ENCODE measurements at regions not wholly inside any gene's neighbourhood (a gene's known extent, or its start where the extent isn't known, plus 50 kb on each side); places are given as distances from the start of the nearest gene placed in this dataset.
A peak's percentile ranks its signal among the peaks of the same experiment; 100 is the strongest.

DNA sequence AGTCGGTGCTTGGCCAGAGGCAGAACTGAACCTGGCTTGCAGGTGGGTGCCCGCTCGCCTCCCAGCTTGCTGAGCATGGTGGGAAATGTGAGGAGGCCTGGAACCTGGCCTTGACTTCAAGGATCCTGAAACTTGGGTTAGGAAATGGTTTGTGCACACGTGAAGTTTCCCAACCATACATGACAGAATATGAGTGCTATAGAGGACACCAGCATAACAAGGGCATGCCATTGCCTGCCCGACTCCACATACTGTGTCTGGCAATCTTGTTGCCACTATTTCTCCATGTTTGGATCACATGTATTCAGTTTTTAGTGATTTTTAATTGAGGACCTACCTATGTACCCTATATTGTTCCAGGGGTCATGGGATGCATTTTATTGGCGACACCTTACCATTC is 177.6 kb upstream of the ANKRD55 start:
- no peak overlapping the region for H3K27ac ChIP-seq
- 94 to 96% (median 94%) methylated on average over 6 of the region's 6 CpGs for WGBS, 3 donors
- no peaks in the 10 kb centered on the region for H3K36me3 ChIP-seq (ENCODE audit: insufficient read depth in 1 of 2, low read depth in 1 of 2)
- no peak overlapping the region for H3K4me3 ChIP-seq
- DNase-seq (no peak), ATAC-seq (no peak)
- H3K9me3 ChIP-seq: no peaks in the 10 kb centered on the region
- no peaks in the 10 kb centered on the region for H3K27me3 ChIP-seq (ENCODE audit: insufficient read depth in 3 of 3, low read length in 2 of 3)
- intact Hi-C loops (cut with DNase I): no loop called here
- TF ChIP-seq, protein P1, sequence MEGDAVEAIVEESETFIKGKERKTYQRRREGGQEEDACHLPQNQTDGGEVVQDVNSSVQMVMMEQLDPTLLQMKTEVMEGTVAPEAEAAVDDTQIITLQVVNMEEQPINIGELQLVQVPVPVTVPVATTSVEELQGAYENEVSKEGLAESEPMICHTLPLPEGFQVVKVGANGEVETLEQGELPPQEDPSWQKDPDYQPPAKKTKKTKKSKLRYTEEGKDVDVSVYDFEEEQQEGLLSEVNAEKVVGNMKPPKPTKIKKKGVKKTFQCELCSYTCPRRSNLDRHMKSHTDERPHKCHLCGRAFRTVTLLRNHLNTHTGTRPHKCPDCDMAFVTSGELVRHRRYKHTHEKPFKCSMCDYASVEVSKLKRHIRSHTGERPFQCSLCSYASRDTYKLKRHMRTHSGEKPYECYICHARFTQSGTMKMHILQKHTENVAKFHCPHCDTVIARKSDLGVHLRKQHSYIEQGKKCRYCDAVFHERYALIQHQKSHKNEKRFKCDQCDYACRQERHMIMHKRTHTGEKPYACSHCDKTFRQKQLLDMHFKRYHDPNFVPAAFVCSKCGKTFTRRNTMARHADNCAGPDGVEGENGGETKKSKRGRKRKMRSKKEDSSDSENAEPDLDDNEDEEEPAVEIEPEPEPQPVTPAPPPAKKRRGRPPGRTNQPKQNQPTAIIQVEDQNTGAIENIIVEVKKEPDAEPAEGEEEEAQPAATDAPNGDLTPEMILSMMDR (IDR thresholded peaks at IDR 0.05): no peak
- no peaks in the 10 kb centered on the region for H3K4me1 ChIP-seq

DNA sequence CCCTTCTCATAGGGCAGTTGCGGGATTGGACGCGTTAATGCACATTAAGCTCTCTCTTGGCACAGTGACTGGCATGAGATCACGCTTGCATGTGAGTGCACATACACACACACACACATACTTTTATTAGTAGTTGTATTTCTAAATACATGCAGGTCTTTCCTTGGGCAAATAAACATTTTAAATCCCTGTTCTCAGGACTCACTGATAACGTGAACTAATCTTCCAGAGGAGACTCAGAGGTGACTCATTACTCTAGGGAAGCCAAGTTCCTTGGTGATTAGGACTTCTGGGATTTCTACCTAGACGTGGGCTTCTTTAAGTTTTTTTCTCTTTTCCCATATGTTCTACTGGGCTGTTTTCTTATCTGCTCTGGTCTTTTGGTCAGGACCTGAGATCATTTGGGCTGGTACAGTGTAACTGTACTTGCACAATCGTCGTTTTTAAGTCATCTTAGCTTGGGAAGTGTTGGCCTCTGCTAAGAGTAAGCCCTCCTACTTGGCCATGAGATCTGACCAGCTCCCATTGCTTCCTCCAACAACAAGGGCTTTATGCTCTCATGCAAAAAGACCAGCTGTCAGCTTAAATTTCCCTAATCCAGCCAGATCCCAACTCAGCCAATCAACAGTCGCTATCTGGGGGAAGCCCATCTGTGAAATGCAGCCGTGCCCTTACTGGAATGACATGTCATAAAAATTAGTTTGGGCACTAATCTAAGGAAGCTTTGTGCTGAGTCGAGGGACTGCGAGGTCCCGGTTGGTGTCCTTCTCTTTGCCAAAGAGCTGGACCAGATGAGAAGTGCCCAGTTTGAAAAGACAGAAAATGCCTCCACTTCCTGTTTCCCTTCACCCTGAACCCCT is 176.4 kb upstream of the ANKRD55 start:
- DNase-seq (no peak), ATAC-seq (peak; percentile 23 to 65 (median 60))
- Histone ChIP-seq H3K36me3 (ENCODE audit: insufficient read depth in 1 of 2, low read depth in 1 of 2) (no peaks in the 10 kb centered on the region), H3K27me3 (ENCODE audit: insufficient read depth in 3 of 3, low read length in 2 of 3) (no peaks in the 10 kb centered on the region), H3K4me3 (no peak overlapping the region), H3K9me3 (no peaks in the 10 kb centered on the region), H3K4me1 (no peaks in the 10 kb centered on the region), H3K27ac (no peak overlapping the region)
- TF ChIP-seq, protein P1 (IDR thresholded peaks at IDR 0.05): no peak
- WGBS, 3 donors: 21 to 31% (median 26%) methylated on average over 13 of the region's 13 CpGs
- intact Hi-C loops (cut with DNase I): no loop called here

DNA sequence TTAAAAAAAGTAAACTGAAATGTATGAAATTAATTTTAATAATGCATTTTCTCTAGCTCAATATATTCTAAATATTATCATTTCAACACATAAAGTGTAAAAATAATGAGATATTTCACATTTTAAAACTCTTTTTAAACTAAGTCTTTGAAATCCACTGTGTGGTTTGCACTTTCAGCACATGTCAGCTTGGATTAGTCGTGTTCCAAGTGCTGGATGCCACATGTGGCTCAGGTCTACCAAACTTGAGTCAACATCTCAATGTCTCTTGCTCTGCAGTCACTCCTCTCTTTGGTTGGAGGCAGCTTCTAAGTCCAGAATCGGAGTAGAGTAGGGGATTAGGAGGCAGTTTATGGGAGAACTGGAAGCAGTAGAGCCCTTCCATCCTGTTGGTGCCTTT is 173.7 kb upstream of the ANKRD55 start:
- ATAC-seq (no peak), DNase-seq (no peak)
- TF ChIP-seq, protein P1 (IDR thresholded peaks at IDR 0.05): no peak
- WGBS, 3 donors: 60 to 76% (median 73%) methylated on average over 2 of the region's 2 CpGs
- no peaks in the 10 kb centered on the region for H3K9me3 ChIP-seq
- H3K27me3 ChIP-seq (ENCODE audit: insufficient read depth in 3 of 3, low read length in 2 of 3): no peaks in the 10 kb centered on the region
- intact Hi-C loops (cut with DNase I): no loop called here
- H3K4me1 ChIP-seq: no peaks in the 10 kb centered on the region
- no peak overlapping the region for H3K27ac ChIP-seq
- H3K36me3 ChIP-seq (ENCODE audit: insufficient read depth in 1 of 2, low read depth in 1 of 2): no peaks in the 10 kb centered on the region
- H3K4me3 ChIP-seq: no peak overlapping the region

DNA sequence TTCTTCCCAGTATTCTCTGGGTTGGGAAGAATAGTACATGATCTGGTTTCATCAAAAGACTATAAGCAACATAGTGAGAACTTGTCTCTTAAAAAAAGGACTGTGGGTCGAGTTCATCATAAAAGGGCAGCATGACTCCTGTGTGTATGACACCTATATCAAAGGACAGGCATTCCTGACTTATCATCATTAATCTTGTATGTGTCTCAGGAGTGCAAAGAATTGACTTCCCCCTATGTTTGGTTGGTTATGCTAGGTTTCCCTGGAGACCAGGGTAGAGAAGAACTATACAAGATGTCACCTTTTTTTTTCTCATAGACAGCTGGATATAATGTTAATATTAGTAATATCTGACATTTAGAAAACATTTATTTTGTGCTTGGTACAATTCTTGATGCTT is 173.1 kb upstream of the ANKRD55 start:
- Histone ChIP-seq H3K27ac (no peak overlapping the region), H3K4me1 (no peaks in the 10 kb centered on the region), H3K27me3 (ENCODE audit: insufficient read depth in 3 of 3, low read length in 2 of 3) (no peaks in the 10 kb centered on the region), H3K36me3 (ENCODE audit: insufficient read depth in 1 of 2, low read depth in 1 of 2) (no peaks in the 10 kb centered on the region), H3K9me3 (no peaks in the 10 kb centered on the region), H3K4me3 (no peak overlapping the region)
- TF ChIP-seq, protein P1 (IDR thresholded peaks at IDR 0.05): no peak
- no peak for DNase-seq
- intact Hi-C loops (cut with DNase I): no loop called here
- ATAC-seq: no peak
- 79 to 94% (median 93%) methylated on average over 1 of the region's 1 CpG for WGBS, 3 donors

Data from psoas muscle (tissue), 7 donors.